KBM-7 (cell line): ENCODE measurements at regions not wholly inside any gene's neighbourhood (a gene's known extent, or its start where the extent isn't known, plus 50 kb on each side); places are given as distances from the start of the nearest gene placed in this dataset.
A peak's percentile ranks its signal among the peaks of the same experiment; 100 is the strongest.

Experiments used
- DNase-seq: peaks from one replicate; pipeline ENCODE4 v3.0.0-alpha.2; 2015
- in situ Hi-C: fragments of 300-500 bp; cut with MboI; formaldehyde crosslinking; loops from 2 replicates; pipeline ENCODE4 v1.14.3; 2020; ENCODE audit warnings: low sequenced_read_pairs, low pct_unique_long_range_greater_than_20kb, mixed read lengths

- in situ Hi-C loops, result no loop called here
- DNase-seq, result no peak
These were observed 158.5 kb upstream of the CLINT1 start for GRCh38 chr5:158017469-158017868.

GRCh38 chr5:158014372-158014771 is 155.4 kb upstream of the CLINT1 start:
- DNase-seq, result no peak
- in situ Hi-C loops, result no loop called here

- in situ Hi-C loops, result no loop called here
- DNase-seq, result peak; percentile 18
These were observed 155.0 kb upstream of the CLINT1 start for GRCh38 chr5:158013939-158014338.

GRCh38 chr5:158013303-158013702 is 154.4 kb upstream of the CLINT1 start:
- in situ Hi-C loops, result no loop called here
- DNase-seq, result no peak

- DNase-seq, result no peak
- in situ Hi-C loops, result no loop called here
These were observed 152.5 kb upstream of the CLINT1 start for GRCh38 chr5:158011422-158011821.

- in situ Hi-C loops, result no loop called here
- DNase-seq, result no peak
These were observed 151.9 kb upstream of the CLINT1 start for GRCh38 chr5:158010831-158011230.

- in situ Hi-C loops, result no loop called here
These were observed 148.4 kb upstream of the CLINT1 start for GRCh38 chr5:158007336-158007735.

GRCh38 chr5:157999696-158000095 is 140.8 kb upstream of the CLINT1 start:
- in situ Hi-C loops, result no loop called here
- DNase-seq, result no peak

More at GRCh38 chr5:158007336-158007735, 148.4 kb upstream of the CLINT1 start:
- no peak for DNase-seq

GRCh38 chr5:157997991-157998504 is 139.1 kb upstream of the CLINT1 start:
- no peak for DNase-seq
- in situ Hi-C loops, result no loop called here

- DNase-seq, result peak; percentile 78
- in situ Hi-C loops, result no loop called here
These were observed 136.1 kb upstream of the CLINT1 start for GRCh38 chr5:157994906-157995519.

GRCh38 chr5:157993986-157994691 is 135.2 kb upstream of the CLINT1 start:
- no peak for DNase-seq
- in situ Hi-C loops, result no loop called here

- in situ Hi-C loops, result no loop called here
These were observed 134.3 kb upstream of the CLINT1 start for GRCh38 chr5:157993201-157993600.

GRCh38 chr5:157990583-157991181 is 131.7 kb upstream of the CLINT1 start:
- in situ Hi-C loops, result no loop called here
- no peak for DNase-seq

More at GRCh38 chr5:157993201-157993600, 134.3 kb upstream of the CLINT1 start:
- peak; percentile 60 for DNase-seq

GRCh38 chr5:157989296-157989695 is 130.4 kb upstream of the CLINT1 start:
- no peak for DNase-seq
- in situ Hi-C loops, result no loop called here

- in situ Hi-C loops, result no loop called here
- no peak for DNase-seq
These were observed 128.3 kb upstream of the CLINT1 start for GRCh38 chr5:157987259-157987658.

- DNase-seq, result no peak
- in situ Hi-C loops, result no loop called here
These were observed 127.6 kb upstream of the CLINT1 start for GRCh38 chr5:157986431-157986990.

- in situ Hi-C loops, result no loop called here
- DNase-seq, result no peak
These were observed 125.7 kb upstream of the CLINT1 start for GRCh38 chr5:157984611-157985010.

- in situ Hi-C loops, result no loop called here
- DNase-seq, result no peak
These were observed 125.1 kb upstream of the CLINT1 start for GRCh38 chr5:157983906-157984551.

GRCh38 chr5:157978061-157978460 is 119.1 kb upstream of the CLINT1 start:
- no peak for DNase-seq
- in situ Hi-C loops, result no loop called here
